ENCODE measurements at regions not wholly inside any gene's neighbourhood (a gene's known extent, or its start where the extent isn't known, plus 50 kb on each side); places are given as distances from the start of the nearest gene placed in this dataset.
A peak's percentile ranks its signal among the peaks of the same experiment; 100 is the strongest.
"Not testable (repeated sequence)": the region's sequence is repeated elsewhere in the genome, so short reads cannot be mapped to it uniquely, and the experiment has no call there.

DNA sequence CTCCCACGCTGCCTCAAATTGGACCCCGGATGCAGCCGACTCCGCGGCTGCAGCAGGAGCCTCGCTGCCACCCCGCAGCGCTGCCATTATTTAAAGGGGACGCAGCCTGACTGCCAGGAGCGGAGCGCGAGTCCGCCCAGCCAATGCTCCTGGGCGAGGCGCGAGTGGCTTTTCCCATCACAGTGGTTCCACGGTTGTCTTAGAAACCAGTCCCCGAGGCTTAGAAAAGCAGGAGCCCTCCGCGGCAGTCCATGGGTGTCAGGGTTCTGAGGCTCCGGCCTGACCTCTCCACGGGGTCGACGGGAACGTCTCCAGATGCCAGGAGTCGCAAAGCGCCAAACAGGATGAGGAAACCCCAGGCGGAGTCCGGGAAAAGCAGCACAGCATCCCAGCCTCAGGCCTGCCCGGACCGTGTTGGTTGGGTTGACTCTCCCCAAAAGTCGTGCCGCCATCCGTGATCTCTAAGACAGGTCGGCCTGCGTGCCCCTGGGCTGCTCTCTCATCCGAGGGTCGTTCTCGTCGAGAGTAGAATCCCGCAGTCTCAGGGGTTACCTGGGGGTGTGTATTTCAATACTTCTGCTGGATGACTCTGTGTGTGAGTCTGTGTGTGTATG lies 975.8 kb upstream of the DEFB115 start:
- no peak overlapping the region for H3K27ac ChIP-seq (ENCODE audit: insufficient read depth, low read length)
- H2AFZ ChIP-seq (ENCODE audit: low read length): no peak overlapping the region
- H3K27me3 ChIP-seq (ENCODE audit: control insufficient read depth, insufficient read depth, low read length): no peaks in the 10 kb centered on the region
- H3K4me1 ChIP-seq (ENCODE audit: control insufficient read depth, extremely low read depth, insufficient read depth, low read length): no peaks in the 10 kb centered on the region
- H4K20me1 ChIP-seq (ENCODE audit: control insufficient read depth, extremely low read depth, insufficient read depth, low read length): no peaks in the 10 kb centered on the region
- no peak overlapping the region for H3K9ac ChIP-seq (ENCODE audit: insufficient read depth, low read length)
- TF ChIP-seq EZH2 (IDR thresholded peaks at IDR 0.05; ENCODE audit: low read length, missing control alignments): no peak
- TF ChIP-seq, protein P1, sequence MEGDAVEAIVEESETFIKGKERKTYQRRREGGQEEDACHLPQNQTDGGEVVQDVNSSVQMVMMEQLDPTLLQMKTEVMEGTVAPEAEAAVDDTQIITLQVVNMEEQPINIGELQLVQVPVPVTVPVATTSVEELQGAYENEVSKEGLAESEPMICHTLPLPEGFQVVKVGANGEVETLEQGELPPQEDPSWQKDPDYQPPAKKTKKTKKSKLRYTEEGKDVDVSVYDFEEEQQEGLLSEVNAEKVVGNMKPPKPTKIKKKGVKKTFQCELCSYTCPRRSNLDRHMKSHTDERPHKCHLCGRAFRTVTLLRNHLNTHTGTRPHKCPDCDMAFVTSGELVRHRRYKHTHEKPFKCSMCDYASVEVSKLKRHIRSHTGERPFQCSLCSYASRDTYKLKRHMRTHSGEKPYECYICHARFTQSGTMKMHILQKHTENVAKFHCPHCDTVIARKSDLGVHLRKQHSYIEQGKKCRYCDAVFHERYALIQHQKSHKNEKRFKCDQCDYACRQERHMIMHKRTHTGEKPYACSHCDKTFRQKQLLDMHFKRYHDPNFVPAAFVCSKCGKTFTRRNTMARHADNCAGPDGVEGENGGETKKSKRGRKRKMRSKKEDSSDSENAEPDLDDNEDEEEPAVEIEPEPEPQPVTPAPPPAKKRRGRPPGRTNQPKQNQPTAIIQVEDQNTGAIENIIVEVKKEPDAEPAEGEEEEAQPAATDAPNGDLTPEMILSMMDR (conservative IDR thresholded peaks at IDR 0.05 in 1 of 2, IDR thresholded peaks at IDR 0.05 in 1 of 2; ENCODE audit: low read depth in 1 of 2, low read length in 2 of 2): no peak
- no peak overlapping the region for H3K4me2 ChIP-seq (ENCODE audit: extremely low read depth, insufficient read depth, low read length)
- no peaks in the 10 kb centered on the region for H3K36me3 ChIP-seq (ENCODE audit: control insufficient read depth, insufficient read depth, low read length)
- no peaks in the 10 kb centered on the region for H3K9me3 ChIP-seq (ENCODE audit: control insufficient read depth, insufficient read depth, low read depth, low read length)
- no peak for DNase-seq (ENCODE audit: low read depth in 2 of 2)
- H3K79me2 ChIP-seq (ENCODE audit: control insufficient read depth, insufficient read depth, low read length): no peaks in the 10 kb centered on the region
- H3K4me3 ChIP-seq (replicated peaks in 1 of 4; ENCODE audit: control extremely low read depth in 1 of 4, insufficient read depth in 1 of 4, low read depth in 3 of 4, low read length in 4 of 4): no peak overlapping the region

DNA sequence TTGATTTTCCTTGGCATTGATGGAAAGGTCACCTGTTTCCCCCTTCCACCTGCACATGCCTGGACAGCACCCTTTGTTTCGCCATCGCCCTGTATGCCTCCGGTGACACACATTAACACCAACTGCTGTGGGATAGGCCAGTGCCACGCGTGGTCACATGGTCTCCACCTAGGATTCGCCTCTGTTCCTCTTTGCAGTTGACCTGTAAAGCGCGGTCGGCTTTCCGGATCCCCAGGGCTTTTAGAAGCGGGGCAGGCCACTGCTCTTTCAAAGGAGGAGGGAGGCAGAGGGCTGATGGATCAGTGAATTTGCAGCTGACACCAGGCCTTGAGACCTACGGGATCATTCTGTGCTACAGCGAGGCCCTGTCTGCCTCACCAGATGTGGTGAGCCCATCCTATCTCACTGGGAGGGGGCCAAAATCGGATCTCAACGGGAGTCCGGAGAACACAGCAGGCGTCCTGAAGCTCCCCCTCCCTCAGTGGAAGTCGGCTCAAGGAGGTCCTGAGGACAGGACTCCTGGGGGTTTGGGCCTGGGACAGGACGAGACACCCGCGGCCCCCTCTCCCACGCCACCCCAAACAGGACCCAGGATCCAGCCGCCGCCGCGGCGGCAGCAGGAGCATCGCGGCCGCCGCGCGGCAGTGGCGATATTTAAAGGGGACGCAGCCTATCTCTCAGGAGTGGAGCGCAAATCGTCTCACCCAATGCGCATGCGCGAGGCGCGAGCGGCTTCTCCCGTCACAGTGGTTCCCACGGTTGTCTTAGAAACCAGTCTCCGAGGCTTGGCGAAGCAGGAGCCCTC lies 973.8 kb upstream of the DEFB115 start:
- peak; percentile 1 to 78 for DNase-seq (ENCODE audit: low read depth in 2 of 2)
- not testable (repeated sequence) for H3K79me2 ChIP-seq (ENCODE audit: control insufficient read depth, insufficient read depth, low read length); H3K27me3 ChIP-seq (ENCODE audit: control insufficient read depth, insufficient read depth, low read length); H4K20me1 ChIP-seq (ENCODE audit: control insufficient read depth, extremely low read depth, insufficient read depth, low read length); H3K27ac ChIP-seq (ENCODE audit: insufficient read depth, low read length); H3K4me2 ChIP-seq (ENCODE audit: extremely low read depth, insufficient read depth, low read length); H3K9me3 ChIP-seq (ENCODE audit: control insufficient read depth, insufficient read depth, low read depth, low read length); H3K9ac ChIP-seq (ENCODE audit: insufficient read depth, low read length); H3K36me3 ChIP-seq (ENCODE audit: control insufficient read depth, insufficient read depth, low read length); H3K4me1 ChIP-seq (ENCODE audit: control insufficient read depth, extremely low read depth, insufficient read depth, low read length); H2AFZ ChIP-seq (ENCODE audit: low read length)
- H3K4me3 ChIP-seq (replicated peaks in 1 of 4; ENCODE audit: control extremely low read depth in 1 of 4, insufficient read depth in 1 of 4, low read depth in 3 of 4, low read length in 4 of 4): peak overlapping the region in 2 of 4 experiments; percentile 23 to 51

DNA sequence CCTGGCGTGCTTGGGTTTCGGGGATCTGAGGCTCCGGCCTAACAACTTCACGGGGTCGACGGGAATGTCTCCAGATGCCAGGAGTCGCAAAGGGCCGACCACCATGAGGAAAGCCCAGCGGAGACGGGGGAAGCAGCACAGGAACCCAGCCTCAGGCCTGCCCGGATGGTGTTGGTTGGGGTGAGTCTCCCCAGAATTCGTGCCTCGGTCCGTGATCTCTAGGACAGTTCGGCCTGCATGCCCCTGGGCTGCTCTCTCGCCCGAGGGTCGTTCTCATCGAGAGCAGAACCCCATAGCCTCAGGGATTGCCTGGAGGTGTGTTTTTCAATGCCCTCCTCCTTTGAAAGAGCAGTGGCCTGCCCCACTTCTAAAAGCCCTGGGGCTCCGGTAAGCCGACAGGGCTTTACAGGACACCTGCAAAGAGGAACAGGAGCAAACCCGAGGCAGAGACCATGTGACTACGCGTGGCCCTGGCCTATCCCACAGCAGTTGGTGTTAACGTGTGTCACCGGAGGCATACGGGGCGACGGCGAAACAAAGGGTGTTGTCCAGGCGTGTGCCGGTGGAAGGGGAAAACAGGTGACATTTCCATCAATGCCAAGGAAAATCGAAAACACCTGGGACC lies 973.1 kb upstream of the DEFB115 start:
- Histone ChIP-seq H3K9ac (ENCODE audit: insufficient read depth, low read length) (no peak overlapping the region), H3K36me3 (ENCODE audit: control insufficient read depth, insufficient read depth, low read length) (no peaks in the 10 kb centered on the region), H3K27ac (ENCODE audit: insufficient read depth, low read length) (no peak overlapping the region), H3K9me3 (ENCODE audit: control insufficient read depth, insufficient read depth, low read depth, low read length) (no peaks in the 10 kb centered on the region), H3K4me1 (ENCODE audit: control insufficient read depth, extremely low read depth, insufficient read depth, low read length) (no peaks in the 10 kb centered on the region), H3K4me3 (replicated peaks in 1 of 4; ENCODE audit: control extremely low read depth in 1 of 4, insufficient read depth in 1 of 4, low read depth in 3 of 4, low read length in 4 of 4) (peak overlapping the region in 2 of 4 experiments; percentile 4 to 51), H3K4me2 (ENCODE audit: extremely low read depth, insufficient read depth, low read length) (no peak overlapping the region), H3K27me3 (ENCODE audit: control insufficient read depth, insufficient read depth, low read length) (no peaks in the 10 kb centered on the region), H2AFZ (ENCODE audit: low read length) (no peak overlapping the region), H4K20me1 (ENCODE audit: control insufficient read depth, extremely low read depth, insufficient read depth, low read length) (no peaks in the 10 kb centered on the region), H3K79me2 (ENCODE audit: control insufficient read depth, insufficient read depth, low read length) (no peaks in the 10 kb centered on the region)
- no peak for TF ChIP-seq EZH2 (IDR thresholded peaks at IDR 0.05; ENCODE audit: low read length, missing control alignments)
- TF ChIP-seq, protein P1 (conservative IDR thresholded peaks at IDR 0.05 in 1 of 2, IDR thresholded peaks at IDR 0.05 in 1 of 2; ENCODE audit: low read depth in 1 of 2, low read length in 2 of 2): no peak
- DNase-seq (ENCODE audit: low read depth in 2 of 2): no peak

Data from fibroblast of lung (primary cell).